Osteoblast (primary cell): ENCODE measurements at regions not wholly inside any gene's neighbourhood (a gene's known extent, or its start where the extent isn't known, plus 50 kb on each side); places are given as distances from the start of the nearest gene placed in this dataset.

ENCODE experiments used
- DNase-seq: peaks from one replicate; pipeline ENCODE4 v3.0.0; 2011; ENCODE audit warnings: low spot score, mixed read lengths; ENCODE audit not compliant: insufficient read length; ENCODE audit errors: missing footprints
- H2AFZ ChIP-seq: 2 replicates; pipeline ENCODE4 v1.6.0; 2011; ENCODE audit warnings: mild to moderate bottlenecking, low read length
- H3K27ac ChIP-seq: 2 replicates; pipeline ENCODE4 v1.5.1; 2011; ENCODE audit warnings: mild to moderate bottlenecking, low read depth, low read length, moderate library complexity
- H3K27me3 ChIP-seq: 2 replicates; pipeline ENCODE4 v1.6.0; 2012; ENCODE audit warnings: mild to moderate bottlenecking, control low read depth, inconsistent platforms, low read length, moderate library complexity; ENCODE audit not compliant: insufficient read depth
- H3K36me3 ChIP-seq: 2 replicates; pipeline ENCODE4 v1.5.1; 2011; ENCODE audit warnings: mild to moderate bottlenecking, low read length, control low read depth, moderate library complexity; ENCODE audit not compliant: insufficient read depth
- H3K4me1 ChIP-seq: 2 replicates; pipeline ENCODE4 v1.5.1; 2011; ENCODE audit warnings: mild to moderate bottlenecking, low read length, control low read depth, moderate library complexity; ENCODE audit not compliant: insufficient read depth
- H3K4me2 ChIP-seq: 2 replicates; pipeline ENCODE4 v1.6.0; 2011; ENCODE audit warnings: mild to moderate bottlenecking, low read length; ENCODE audit not compliant: insufficient read depth
- H3K4me3 ChIP-seq: fragments of 200-600 bp; sonication (generic); 3 replicates; pipeline ENCODE4 v1.5.1; 2012; ENCODE audit warnings: mild to moderate bottlenecking, low read length, inconsistent platforms; ENCODE audit not compliant: insufficient read depth
- H3K79me2 ChIP-seq: 2 replicates; pipeline ENCODE4 v1.6.0; 2012; ENCODE audit warnings: mild to moderate bottlenecking, low read length, control low read depth, inconsistent platforms; ENCODE audit not compliant: insufficient read depth
- H3K9me3 ChIP-seq: 2 replicates; pipeline ENCODE4 v1.5.1; 2011; ENCODE audit warnings: low read depth, low read length, control low read depth
- H4K20me1 ChIP-seq: 2 replicates; pipeline ENCODE4 v1.6.0; 2012; ENCODE audit warnings: mild to moderate bottlenecking, low read length, control low read depth; ENCODE audit not compliant: insufficient read depth
- TF ChIP-seq, protein P1 (sequence below): IDR thresholded peaks from 2 replicates; pipeline ENCODE4 v1.5.1; 2011; ENCODE audit warnings: mild to moderate bottlenecking, low read depth, low read length, moderate library complexity; ENCODE audit errors: extremely low read depth

DNA sequence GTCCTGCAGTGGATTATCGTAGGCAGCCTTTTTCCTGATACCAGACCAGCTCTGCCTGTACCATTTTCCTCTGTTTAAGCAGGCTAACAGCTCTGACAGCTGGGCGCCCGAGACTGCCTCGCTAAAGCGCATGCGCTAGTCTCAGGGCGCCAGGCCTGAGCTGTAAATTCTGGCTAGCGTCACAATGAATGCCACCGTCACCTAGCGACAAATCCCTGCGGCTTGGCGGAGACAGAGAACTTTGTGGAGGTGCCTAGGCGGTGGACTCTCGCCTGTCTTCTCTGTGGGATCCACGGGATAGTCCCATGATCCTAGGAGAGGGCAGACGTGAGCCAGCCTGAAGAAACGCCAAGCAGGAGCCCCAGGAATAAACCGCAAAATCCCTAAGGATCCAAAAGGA, 573.9 kb downstream of the KCNJ18 start:
- TF ChIP-seq, protein P1, sequence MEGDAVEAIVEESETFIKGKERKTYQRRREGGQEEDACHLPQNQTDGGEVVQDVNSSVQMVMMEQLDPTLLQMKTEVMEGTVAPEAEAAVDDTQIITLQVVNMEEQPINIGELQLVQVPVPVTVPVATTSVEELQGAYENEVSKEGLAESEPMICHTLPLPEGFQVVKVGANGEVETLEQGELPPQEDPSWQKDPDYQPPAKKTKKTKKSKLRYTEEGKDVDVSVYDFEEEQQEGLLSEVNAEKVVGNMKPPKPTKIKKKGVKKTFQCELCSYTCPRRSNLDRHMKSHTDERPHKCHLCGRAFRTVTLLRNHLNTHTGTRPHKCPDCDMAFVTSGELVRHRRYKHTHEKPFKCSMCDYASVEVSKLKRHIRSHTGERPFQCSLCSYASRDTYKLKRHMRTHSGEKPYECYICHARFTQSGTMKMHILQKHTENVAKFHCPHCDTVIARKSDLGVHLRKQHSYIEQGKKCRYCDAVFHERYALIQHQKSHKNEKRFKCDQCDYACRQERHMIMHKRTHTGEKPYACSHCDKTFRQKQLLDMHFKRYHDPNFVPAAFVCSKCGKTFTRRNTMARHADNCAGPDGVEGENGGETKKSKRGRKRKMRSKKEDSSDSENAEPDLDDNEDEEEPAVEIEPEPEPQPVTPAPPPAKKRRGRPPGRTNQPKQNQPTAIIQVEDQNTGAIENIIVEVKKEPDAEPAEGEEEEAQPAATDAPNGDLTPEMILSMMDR = no peak
- no peak for DNase-seq
- Histone ChIP-seq H3K4me2 (no peak overlapping the region), H3K36me3 (no peaks in the 10 kb centered on the region), H3K79me2 (no peaks in the 10 kb centered on the region), H3K27me3 (no peaks in the 10 kb centered on the region), H3K4me3 (no peak overlapping the region), H3K4me1 (no peaks in the 10 kb centered on the region), H3K27ac (no peak overlapping the region), H3K9me3 (peaks cover 9% of the 10 kb centered on the region), H4K20me1 (no peaks in the 10 kb centered on the region), H2AFZ (no peak overlapping the region)

DNA sequence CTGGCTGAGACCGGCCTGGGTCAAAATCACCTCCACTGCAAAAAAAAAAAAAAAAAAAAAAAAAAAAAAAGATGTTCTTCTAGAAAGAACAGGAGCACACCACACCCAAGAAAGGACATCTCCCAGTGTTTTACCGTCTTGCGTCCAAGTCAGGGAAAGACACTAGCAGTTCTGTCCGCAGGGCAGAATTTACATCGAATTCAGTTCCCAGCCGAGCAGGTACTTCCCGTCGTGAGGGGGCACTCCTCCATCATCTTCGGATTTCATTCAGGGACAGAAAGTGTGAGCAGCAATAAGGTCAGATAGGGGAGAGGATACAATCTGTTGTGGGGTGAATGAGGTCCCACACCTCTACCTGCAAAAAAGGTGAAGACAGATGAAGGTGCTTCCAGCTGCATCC, 574.7 kb downstream of the KCNJ18 start:
- TF ChIP-seq, protein P1 = no peak
- peaks cover 9% of the 10 kb centered on the region for H3K9me3 ChIP-seq
- H2AFZ ChIP-seq = no peak overlapping the region

DNA sequence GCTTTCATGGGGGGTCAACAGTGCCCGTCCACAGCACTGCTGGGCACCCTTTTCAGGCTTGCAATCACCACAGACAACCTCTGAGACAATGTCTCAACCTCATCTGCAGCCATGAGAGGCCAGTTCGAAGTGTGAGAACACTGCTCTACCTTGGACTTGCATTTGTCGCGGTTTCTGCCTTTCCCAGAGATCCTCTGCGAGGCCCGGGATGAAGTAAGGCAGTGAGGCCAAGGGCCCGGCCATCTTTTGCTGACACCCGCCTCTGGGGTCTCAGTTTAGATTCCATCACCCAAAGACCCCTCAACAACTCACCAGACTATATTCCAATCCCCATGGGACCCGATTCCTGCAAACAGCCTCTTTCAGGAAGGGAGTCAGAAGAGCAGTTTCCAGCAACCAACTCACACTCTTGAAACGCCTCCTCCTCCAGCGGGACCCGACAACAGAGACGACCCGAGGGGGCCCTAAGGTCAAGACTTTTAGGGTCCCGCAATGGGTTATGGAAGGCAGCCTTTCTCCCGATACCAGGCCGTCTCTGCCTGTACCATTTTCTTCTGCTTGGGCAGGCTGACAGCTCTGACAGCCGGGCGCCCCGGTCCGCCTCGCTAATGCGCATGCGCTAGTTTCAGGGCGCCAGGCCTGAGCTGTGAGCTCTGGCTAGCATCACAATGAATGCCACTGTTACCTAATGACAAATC, 576.0 kb downstream of the KCNJ18 start:
- Histone ChIP-seq H2AFZ (no peak overlapping the region), H3K36me3 (no peaks in the 10 kb centered on the region), H3K27ac (no peak overlapping the region), H3K4me3 (no peak overlapping the region), H3K79me2 (no peaks in the 10 kb centered on the region), H3K4me1 (no peaks in the 10 kb centered on the region), H3K27me3 (no peaks in the 10 kb centered on the region), H3K4me2 (no peak overlapping the region), H3K9me3 (peaks cover 9% of the 10 kb centered on the region), H4K20me1 (no peaks in the 10 kb centered on the region)
- no peak for DNase-seq
- TF ChIP-seq, protein P1 = no peak

More for the DNA sequence above, 574.7 kb downstream of the KCNJ18 start:
- no peak for DNase-seq
- Histone ChIP-seq H3K4me1 (no peaks in the 10 kb centered on the region), H3K27me3 (no peaks in the 10 kb centered on the region), H3K27ac (no peak overlapping the region), H3K79me2 (no peaks in the 10 kb centered on the region), H3K4me3 (no peak overlapping the region), H3K4me2 (no peak overlapping the region), H4K20me1 (no peaks in the 10 kb centered on the region), H3K36me3 (no peaks in the 10 kb centered on the region)

DNA sequence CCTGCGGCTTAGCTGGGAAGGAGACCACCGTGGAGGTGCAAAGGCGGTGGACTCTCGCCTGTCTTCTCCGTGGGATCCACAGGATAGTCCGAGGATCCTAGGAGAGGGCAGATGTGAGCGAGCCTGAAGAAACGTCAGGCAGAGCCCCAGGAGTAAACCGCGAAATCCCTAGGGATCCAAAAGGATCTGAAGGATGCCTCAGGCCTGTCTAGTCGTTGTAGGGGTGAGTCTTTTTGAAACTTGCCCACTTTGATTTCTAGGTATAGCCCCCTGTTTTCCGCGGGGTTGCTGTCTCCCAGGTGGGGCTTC, 576.5 kb downstream of the KCNJ18 start:
- no peaks in the 10 kb centered on the region for H3K4me1 ChIP-seq

More for the DNA sequence above, 576.5 kb downstream of the KCNJ18 start:
- no peaks in the 10 kb centered on the region for H3K27me3 ChIP-seq
- H4K20me1 ChIP-seq = no peaks in the 10 kb centered on the region
- TF ChIP-seq, protein P1 = no peak
- peaks cover 9% of the 10 kb centered on the region for H3K9me3 ChIP-seq
- H3K27ac ChIP-seq = no peak overlapping the region
- H3K4me2 ChIP-seq = no peak overlapping the region
- H3K36me3 ChIP-seq = no peaks in the 10 kb centered on the region
- no peak overlapping the region for H2AFZ ChIP-seq
- no peak for DNase-seq
- no peak overlapping the region for H3K4me3 ChIP-seq
- H3K79me2 ChIP-seq = no peaks in the 10 kb centered on the region
